GM18873 (cell line): ENCODE measurements at regions not wholly inside any gene's neighbourhood (a gene's known extent, or its start where the extent isn't known, plus 50 kb on each side); places are given as distances from the start of the nearest gene placed in this dataset.

Source experiments
- ATAC-seq: cut with Tn5 transposase; IDR thresholded peaks from one replicate; pipeline ENCODE4 v1.9.1; 2021; ENCODE audit warnings: mild to moderate bottlenecking, moderate library complexity, moderate number of reproducible peaks; ENCODE audit not compliant: unreplicated experiment, low FRiP score

DNA sequence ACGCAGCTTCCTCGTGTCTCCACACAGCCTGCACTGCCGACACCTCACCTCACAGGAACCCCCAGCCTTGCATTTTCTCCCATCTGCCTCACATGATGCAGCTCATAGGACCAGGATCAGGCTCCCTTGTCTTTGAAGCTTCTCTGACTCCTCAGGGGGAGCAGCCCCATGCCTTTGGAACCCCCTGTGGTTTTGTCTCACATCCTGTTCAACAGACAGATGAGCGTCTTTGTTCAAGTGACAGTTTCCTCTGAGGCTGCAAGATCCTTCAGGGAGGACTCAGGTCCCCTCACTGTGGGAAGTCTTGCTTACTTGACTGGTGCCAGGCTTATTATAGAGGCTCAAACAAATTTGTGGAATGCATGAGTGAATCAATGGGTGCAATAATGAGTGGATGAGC is 667.1 kb downstream of the INHBA start:
- no peak for ATAC-seq

DNA sequence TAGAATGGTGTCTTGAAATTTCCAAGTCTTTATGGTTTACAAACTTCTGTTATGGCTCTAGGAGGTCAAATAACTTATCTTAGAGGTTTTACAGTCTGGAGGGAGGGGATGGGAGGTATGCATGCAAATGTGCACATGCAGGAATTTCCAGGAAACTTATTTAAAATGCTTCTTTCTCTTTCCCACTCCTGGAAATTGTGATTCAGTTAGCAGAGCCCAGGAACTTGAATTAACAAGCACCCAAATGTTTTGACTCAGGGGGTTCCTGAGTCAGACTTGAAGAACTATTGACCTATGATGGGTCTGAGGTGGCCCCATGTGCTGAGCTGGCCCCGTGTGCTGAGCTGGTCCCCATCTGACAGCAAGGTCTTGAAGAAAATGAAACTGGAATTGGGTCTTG is 669.4 kb downstream of the INHBA start:
- ATAC-seq, result no peak

GRCh38 chr7:41030673-41031072 is 672.2 kb downstream of the INHBA start:
- no peak for ATAC-seq

GRCh38 chr7:41029072-41029499 is 673.8 kb downstream of the INHBA start:
- ATAC-seq, result no peak

- ATAC-seq, result no peak
These were observed 674.3 kb downstream of the INHBA start for GRCh38 chr7:41028580-41028979.

GRCh38 chr7:41027428-41028115 is 675.3 kb downstream of the INHBA start:
- no peak for ATAC-seq

DNA sequence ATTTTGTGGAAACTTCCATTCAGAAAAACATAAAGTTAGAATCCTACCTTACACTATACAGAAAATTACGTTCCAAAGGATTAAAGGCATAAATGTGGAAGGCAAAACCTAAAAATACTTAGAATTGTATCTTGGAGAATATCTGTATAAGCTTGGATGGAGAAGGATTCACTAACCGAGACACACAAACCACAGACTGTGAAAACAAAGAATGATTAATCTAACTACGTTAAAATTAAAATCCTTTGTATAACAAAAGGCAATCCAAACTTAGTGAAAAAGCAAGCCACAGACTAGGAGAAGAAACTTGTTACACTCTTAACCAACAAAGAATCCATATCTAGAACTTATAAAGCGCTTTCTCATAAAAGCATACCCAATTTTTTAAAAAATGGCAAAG is 678.8 kb downstream of the INHBA start:
- ATAC-seq, result no peak

DNA sequence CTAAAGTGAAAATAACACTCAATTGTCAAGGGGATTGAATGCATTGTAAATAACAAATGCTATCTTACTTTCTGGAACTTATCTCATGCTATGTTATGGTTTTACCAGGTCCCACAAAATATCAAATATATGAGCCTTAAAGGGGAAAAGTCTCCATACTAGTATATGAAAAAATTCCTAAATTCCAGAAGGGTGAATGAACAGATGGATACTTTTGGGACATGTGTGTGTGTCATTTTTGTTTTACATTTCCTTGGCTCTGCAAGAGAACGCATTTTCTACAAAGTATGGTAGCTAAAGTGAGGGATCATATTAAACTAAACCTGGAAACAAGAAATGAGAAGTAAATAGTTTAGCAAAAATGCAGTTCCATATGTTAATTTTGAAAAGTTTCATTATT is 682.8 kb downstream of the INHBA start:
- no peak for ATAC-seq

DNA sequence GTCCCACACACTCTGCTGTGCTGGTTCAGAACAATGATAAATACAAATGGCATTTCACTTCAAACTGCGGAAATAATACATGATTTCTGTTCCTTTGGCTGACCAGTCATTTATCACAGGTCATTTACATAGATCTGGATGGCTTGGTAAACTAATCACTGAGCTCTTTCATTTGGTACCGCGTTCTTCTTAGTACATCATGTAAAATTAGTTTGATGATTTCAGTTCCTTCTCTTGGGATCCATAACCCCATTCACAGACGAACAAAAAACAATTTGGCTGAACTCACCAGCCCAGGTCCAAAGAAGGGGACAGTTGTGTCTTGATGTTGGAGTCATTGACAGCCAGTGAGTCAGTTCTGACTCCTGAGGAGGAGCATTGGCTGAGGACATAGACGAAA is 689.8 kb downstream of the INHBA start:
- no peak for ATAC-seq

DNA sequence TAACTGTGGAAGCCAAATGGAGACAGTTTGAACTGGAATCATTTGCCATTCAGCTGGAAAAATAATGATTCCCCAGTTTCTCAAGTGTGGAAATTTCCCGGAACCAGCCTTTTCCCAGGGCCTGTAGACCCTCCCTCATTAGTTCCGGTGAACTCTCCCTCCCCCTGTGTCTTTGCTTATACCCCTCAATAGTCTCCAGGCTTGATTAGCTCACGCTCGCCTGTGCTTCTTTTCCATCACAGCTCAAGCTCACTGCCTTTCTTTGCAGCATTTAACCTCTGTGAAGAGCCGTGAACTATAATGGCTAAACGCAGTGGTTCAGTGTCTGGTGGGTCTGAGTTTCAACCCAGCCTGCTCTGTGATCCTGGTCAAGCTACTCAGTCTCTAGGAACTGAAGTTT is 690.8 kb downstream of the INHBA start:
- ATAC-seq, result no peak

GRCh38 chr7:41010967-41011366 is 691.9 kb downstream of the INHBA start:
- ATAC-seq, result no peak

- ATAC-seq, result no peak
These were observed 692.5 kb downstream of the INHBA start for GRCh38 chr7:41010418-41010817.

DNA sequence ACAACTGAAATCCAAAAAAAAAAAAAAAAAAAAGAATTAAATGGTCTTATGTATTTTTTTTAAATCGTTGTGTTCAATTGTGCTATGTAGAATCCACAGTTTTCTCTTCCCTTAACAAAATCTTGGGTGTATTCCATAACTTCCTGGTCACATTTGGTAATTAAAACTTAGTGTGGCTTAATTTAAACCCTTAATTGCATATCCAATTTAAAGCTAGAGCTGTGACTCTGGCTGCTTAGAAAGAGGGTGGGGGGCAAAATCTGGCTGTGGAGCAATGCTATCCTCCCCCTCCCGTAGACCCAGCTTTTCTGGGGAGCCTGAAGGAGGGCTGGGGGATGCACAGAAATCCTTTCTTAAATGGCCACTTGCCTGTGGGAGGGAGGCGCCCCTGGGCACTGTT is 695.1 kb downstream of the INHBA start:
- ATAC-seq, result no peak

DNA sequence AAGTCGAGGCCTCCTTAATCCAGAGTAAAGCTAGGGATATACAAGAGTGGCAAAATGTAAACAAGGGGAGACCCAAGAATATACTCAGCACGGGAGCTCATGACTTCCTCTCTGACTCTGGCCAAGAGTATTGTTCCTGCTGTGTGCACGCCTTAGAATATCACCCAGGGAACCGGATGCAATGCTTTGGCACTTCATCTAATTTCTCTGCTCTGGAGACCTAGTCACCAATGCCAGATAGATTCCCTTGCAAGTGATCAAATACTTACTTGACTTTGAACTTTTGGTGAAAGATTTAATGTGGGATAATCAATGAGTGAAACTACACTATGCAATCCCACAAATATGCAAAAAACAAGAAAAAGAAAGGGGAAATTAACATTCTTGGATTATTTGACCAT is 695.5 kb downstream of the INHBA start:
- ATAC-seq, result no peak

- no peak for ATAC-seq
These were observed 696.4 kb downstream of the INHBA start for GRCh38 chr7:41006306-41006995.

DNA sequence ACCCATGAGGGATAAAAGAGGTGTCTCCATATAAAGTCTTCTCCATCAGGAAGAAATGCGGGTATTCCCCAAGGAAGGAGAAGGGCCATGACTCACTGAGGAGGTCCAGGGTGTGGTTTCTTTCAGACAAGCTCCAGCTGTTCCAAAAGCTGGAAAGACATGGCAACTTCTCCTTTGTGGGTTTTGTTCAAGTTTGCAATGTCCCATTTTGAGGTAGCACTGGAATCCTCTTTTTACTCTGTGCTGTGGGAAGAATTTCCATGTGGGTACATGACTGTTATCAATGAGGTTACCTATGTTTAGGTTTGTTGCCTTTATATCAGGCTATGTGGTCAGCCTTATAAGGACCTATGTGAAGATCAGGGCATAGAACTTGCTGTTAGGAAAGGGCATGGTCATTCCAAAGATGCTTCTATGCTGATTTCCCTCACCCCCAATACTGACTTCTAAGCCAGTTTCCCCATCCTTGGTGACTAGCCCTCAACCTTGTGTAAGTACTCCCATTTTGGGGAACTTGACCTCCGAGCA is 697.5 kb downstream of the INHBA start:
- no peak for ATAC-seq

- no peak for ATAC-seq
These were observed 698.9 kb downstream of the INHBA start for GRCh38 chr7:41003977-41004376.

GRCh38 chr7:41003611-41003940 is 699.3 kb downstream of the INHBA start:
- ATAC-seq, result no peak

DNA sequence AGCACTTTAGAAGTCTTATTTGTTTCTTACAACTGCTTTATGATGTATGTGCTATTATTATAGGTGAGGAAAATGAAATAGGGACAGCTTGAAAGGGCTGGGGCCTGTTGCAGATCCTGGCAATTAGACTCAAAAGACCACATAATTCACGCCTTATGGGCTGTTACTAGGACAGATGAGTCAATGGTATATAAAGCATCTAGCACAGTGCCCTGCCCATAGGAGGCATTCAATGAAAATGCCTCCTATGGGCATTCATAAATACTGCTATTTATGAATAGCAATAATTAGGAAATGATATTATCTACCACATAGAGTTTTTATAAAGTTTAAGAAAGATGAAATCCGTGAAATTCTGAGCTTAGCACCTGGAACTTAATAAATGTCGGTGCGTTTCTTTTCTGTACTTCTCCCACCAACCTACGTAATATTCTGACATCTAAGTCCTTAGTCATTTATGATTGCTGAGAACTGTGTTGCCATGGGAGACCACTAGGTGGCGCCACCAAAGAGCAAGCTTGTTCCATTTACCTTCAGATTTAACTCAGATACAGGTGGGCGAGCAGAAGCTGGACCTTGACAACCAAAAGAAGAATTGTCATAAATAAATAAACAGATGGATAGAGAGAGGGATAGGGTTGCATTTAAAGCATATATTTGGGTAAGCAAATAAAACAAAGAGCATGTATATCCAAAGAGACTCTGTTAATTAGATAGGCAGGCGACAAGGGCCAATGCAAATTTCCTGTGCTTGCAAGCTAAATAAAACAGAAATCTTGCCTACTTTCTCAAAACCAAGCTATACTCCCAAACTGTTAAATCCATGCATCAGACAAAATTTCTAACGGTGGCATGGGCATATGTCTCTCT is 699.9 kb downstream of the INHBA start:
- ATAC-seq, result no peak

DNA sequence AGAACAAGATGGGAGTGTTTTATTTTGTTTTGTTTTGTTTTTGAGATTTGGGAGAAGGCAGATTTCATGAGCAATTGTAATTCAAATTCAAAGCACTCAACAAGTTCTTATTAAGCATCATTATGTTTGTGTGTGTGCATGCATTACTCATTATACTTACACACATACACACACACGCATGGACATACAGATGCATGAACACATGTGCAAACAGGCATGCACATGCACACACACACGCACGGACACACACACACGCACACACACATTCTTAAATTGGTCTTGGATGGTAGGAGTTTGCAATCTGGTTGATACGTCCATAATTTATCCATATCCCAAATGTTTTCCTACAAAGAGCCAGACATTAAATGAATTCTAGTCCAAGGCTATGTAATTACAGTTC is 702.8 kb downstream of the INHBA start:
- ATAC-seq, result no peak

- ATAC-seq, result no peak
These were observed 706.6 kb downstream of the INHBA start for GRCh38 chr7:40996233-40996677.
